HG02938 (cell line): ENCODE measurements at regions not wholly inside any gene's neighbourhood (a gene's known extent, or its start where the extent isn't known, plus 50 kb on each side); places are given as distances from the start of the nearest gene placed in this dataset.
"Not testable (repeated sequence)": the region's sequence is repeated elsewhere in the genome, so short reads cannot be mapped to it uniquely, and the experiment has no call there.

Experiments used
- ATAC-seq: cut with Tn5 transposase; IDR thresholded peaks from one replicate; pipeline ENCODE4 v1.9.1; 2021; ENCODE audit warnings: mild to moderate bottlenecking, moderate library complexity; ENCODE audit not compliant: unreplicated experiment

GRCh38 chr16:87041286-87041685 lies 275.9 kb downstream of the C16orf95 start:
- ATAC-seq: no peak

GRCh38 chr16:87042551-87043230 lies 274.5 kb downstream of the C16orf95 start:
- ATAC-seq: no peak

GRCh38 chr16:87043231-87044031 lies 273.8 kb downstream of the C16orf95 start:
- ATAC-seq: no peak

- ATAC-seq: no peak
Observed at GRCh38 chr16:87044032-87044382, 273.2 kb downstream of the C16orf95 start.

- no peak for ATAC-seq
Observed at GRCh38 chr16:87044829-87045228, 272.4 kb downstream of the C16orf95 start.

GRCh38 chr16:87045466-87046216 lies 271.6 kb downstream of the C16orf95 start:
- ATAC-seq: no peak

- ATAC-seq: no peak
Observed at GRCh38 chr16:87046235-87046634, 271.0 kb downstream of the C16orf95 start.

- no peak for ATAC-seq
Observed at GRCh38 chr16:87047221-87048037, 269.8 kb downstream of the C16orf95 start.

- no peak for ATAC-seq
Observed at GRCh38 chr16:87048038-87048729, 269.0 kb downstream of the C16orf95 start.

GRCh38 chr16:87048730-87049115 lies 268.5 kb downstream of the C16orf95 start:
- ATAC-seq: no peak

- not testable (repeated sequence) for ATAC-seq
Observed at GRCh38 chr16:87049216-87049615, 268.0 kb downstream of the C16orf95 start.

GRCh38 chr16:87050142-87050541 lies 267.1 kb downstream of the C16orf95 start:
- ATAC-seq: no peak

- no peak for ATAC-seq
Observed at GRCh38 chr16:87051526-87052320, 265.5 kb downstream of the C16orf95 start.

GRCh38 chr16:87052506-87052905 lies 264.7 kb downstream of the C16orf95 start:
- no peak for ATAC-seq

- ATAC-seq: no peak
Observed at GRCh38 chr16:87053016-87053982, 263.9 kb downstream of the C16orf95 start.

- no peak for ATAC-seq
Observed at GRCh38 chr16:87054154-87054553, 263.0 kb downstream of the C16orf95 start.

- ATAC-seq: no peak
Observed at GRCh38 chr16:87054856-87055255, 262.3 kb downstream of the C16orf95 start.

- no peak for ATAC-seq
Observed at GRCh38 chr16:87056083-87056482, 261.1 kb downstream of the C16orf95 start.
